ENCODE measurements at regions not wholly inside any gene's neighbourhood (a gene's known extent, or its start where the extent isn't known, plus 50 kb on each side); places are given as distances from the start of the nearest gene placed in this dataset.
"Not testable (repeated sequence)": the region's sequence is repeated elsewhere in the genome, so short reads cannot be mapped to it uniquely, and the experiment has no call there.

GRCh38 chr1:105626276-105626987, 1430.0 kb upstream of the PRMT6 start:
- CTCF ChIA-PET: no interaction called here
- no peak for TF ChIP-seq CTCF (IDR thresholded peaks at IDR 0.05; ENCODE audit: unreplicated experiment)
- H3K27me3 Mint-ChIP-seq (ENCODE audit: insufficient read depth, unreplicated experiment): no peaks in the 10 kb centered on the region
- H3K4me3 Mint-ChIP-seq (ENCODE audit: unreplicated experiment): no peak overlapping the region
- POLR2A ChIA-PET: interaction anchor here (0.6 to 1.5 kb wide), 2 partner anchors 13 to 25 kb away, joined by 3 read pairs; no protein-coding TSS in a partner anchor
- intact Hi-C loops (cut with micrococcal nuclease): no loop called here
- H3K36me3 Mint-ChIP-seq (ENCODE audit: insufficient read depth, unreplicated experiment): no peaks in the 10 kb centered on the region
- no peaks in the 10 kb centered on the region for H3K9me3 Mint-ChIP-seq (ENCODE audit: unreplicated experiment)
- no peak overlapping the region for H3K27ac Mint-ChIP-seq (ENCODE audit: low read depth, unreplicated experiment)
- H3K4me1 Mint-ChIP-seq (ENCODE audit: insufficient read depth, unreplicated experiment): no peaks in the 10 kb centered on the region
- no peak for DNase-seq (ENCODE audit: unreplicated experiment)
- no TSS peak for BruUV-seq (replicated peaks)

GRCh38 chr1:105631153-105631744, 1425.2 kb upstream of the PRMT6 start:
- DNase-seq (ENCODE audit: unreplicated experiment); H3K27me3 Mint-ChIP-seq (ENCODE audit: insufficient read depth, unreplicated experiment); H3K9me3 Mint-ChIP-seq (ENCODE audit: unreplicated experiment); H3K27ac Mint-ChIP-seq (ENCODE audit: low read depth, unreplicated experiment); BruUV-seq (replicated peaks); H3K4me3 Mint-ChIP-seq (ENCODE audit: unreplicated experiment); H3K36me3 Mint-ChIP-seq (ENCODE audit: insufficient read depth, unreplicated experiment); intact Hi-C loops (cut with micrococcal nuclease); H3K4me1 Mint-ChIP-seq (ENCODE audit: insufficient read depth, unreplicated experiment): not testable (repeated sequence)
- POLR2A ChIA-PET: interaction anchor here (0.6 kb wide), 1 partner anchor 942 kb away, joined by 3 read pairs; no protein-coding TSS in a partner anchor
- CTCF ChIA-PET: interaction anchor here (0.9 kb wide), 1 partner anchor 47 kb away, joined by 3 read pairs; no protein-coding TSS in a partner anchor

GRCh38 chr1:105632342-105633196, 1423.9 kb upstream of the PRMT6 start:
- H3K9me3 Mint-ChIP-seq (ENCODE audit: unreplicated experiment): no peaks in the 10 kb centered on the region
- no peaks in the 10 kb centered on the region for H3K4me1 Mint-ChIP-seq (ENCODE audit: insufficient read depth, unreplicated experiment)
- POLR2A ChIA-PET: interaction anchor here (0.6 kb wide), 1 partner anchor 386 kb away, joined by 3 read pairs; no protein-coding TSS in a partner anchor
- DNase-seq (ENCODE audit: unreplicated experiment): no peak
- no peak overlapping the region for H3K27ac Mint-ChIP-seq (ENCODE audit: low read depth, unreplicated experiment)
- no peaks in the 10 kb centered on the region for H3K27me3 Mint-ChIP-seq (ENCODE audit: insufficient read depth, unreplicated experiment)
- intact Hi-C loops (cut with micrococcal nuclease): no loop called here
- H3K36me3 Mint-ChIP-seq (ENCODE audit: insufficient read depth, unreplicated experiment): no peaks in the 10 kb centered on the region
- BruUV-seq (replicated peaks): no TSS peak
- CTCF ChIA-PET: interaction anchor here (0.7 to 0.9 kb wide), 2 partner anchors 46 to 104 kb away, joined by 3 read pairs; no protein-coding TSS in a partner anchor
- no peak overlapping the region for H3K4me3 Mint-ChIP-seq (ENCODE audit: unreplicated experiment)
- TF ChIP-seq CTCF (IDR thresholded peaks at IDR 0.05; ENCODE audit: unreplicated experiment): no peak

- no peak overlapping the region for H3K4me3 Mint-ChIP-seq (ENCODE audit: unreplicated experiment)
- no peaks in the 10 kb centered on the region for H3K36me3 Mint-ChIP-seq (ENCODE audit: insufficient read depth, unreplicated experiment)
- H3K27ac Mint-ChIP-seq (ENCODE audit: low read depth, unreplicated experiment): no peak overlapping the region
- POLR2A ChIA-PET: no interaction called here
- no peak for TF ChIP-seq CTCF (IDR thresholded peaks at IDR 0.05; ENCODE audit: unreplicated experiment)
- no peaks in the 10 kb centered on the region for H3K4me1 Mint-ChIP-seq (ENCODE audit: insufficient read depth, unreplicated experiment)
- no TSS peak for BruUV-seq (replicated peaks)
- no peaks in the 10 kb centered on the region for H3K9me3 Mint-ChIP-seq (ENCODE audit: unreplicated experiment)
- no peak for DNase-seq (ENCODE audit: unreplicated experiment)
- intact Hi-C loops (cut with micrococcal nuclease): no loop called here
- H3K27me3 Mint-ChIP-seq (ENCODE audit: insufficient read depth, unreplicated experiment): no peaks in the 10 kb centered on the region
- CTCF ChIA-PET: no interaction called here
Observed at GRCh38 chr1:105636052-105636451, 1420.4 kb upstream of the PRMT6 start.

All from MCF 10A (cell line).